Activated T-helper 1 cell treated with anti-CD3 and anti-CD28 coated beads, Interleukin-12 subunit alpha, Interleukin-12 subunit beta, Interleukin-2, Interleukin-4 antibody, amounts not matched to agents 30 ng/mL and 10 ng/mL and 1 ng/mL, durations not matched to agents 14 hours and 24 hours and 36 hours (primary cell): ENCODE measurements at regions not wholly inside any gene's neighbourhood (a gene's known extent, or its start where the extent isn't known, plus 50 kb on each side); places are given as distances from the start of the nearest gene placed in this dataset.
"Not testable (repeated sequence)": the region's sequence is repeated elsewhere in the genome, so short reads cannot be mapped to it uniquely, and the experiment has no call there.

ENCODE experiments used
- DNase-seq: peaks from one replicate; pipeline ENCODE4 v3.0.0; 2021; ENCODE audit warnings: low spot score
- H3K27ac Mint-ChIP-seq: one replicate; pipeline ENCODE4 v1.8.0; 2021; ENCODE audit warnings: mild to moderate bottlenecking, mixed read lengths
- H3K27me3 Mint-ChIP-seq: one replicate; pipeline ENCODE4 v1.8.0; 2022; ENCODE audit warnings: mild to moderate bottlenecking, moderate library complexity, mixed read lengths; ENCODE audit not compliant: insufficient read depth
- H3K36me3 Mint-ChIP-seq: one replicate; pipeline ENCODE4 v1.8.0; 2021; ENCODE audit warnings: low read depth, mixed read lengths
- H3K4me1 Mint-ChIP-seq: one replicate; pipeline ENCODE4 v1.8.0; 2021; ENCODE audit warnings: low read depth, mixed read lengths
- H3K4me3 Mint-ChIP-seq: one replicate; pipeline ENCODE4 v1.8.0; 2021; ENCODE audit warnings: mild to moderate bottlenecking, moderate library complexity, mixed read lengths
- H3K9me3 Mint-ChIP-seq: one replicate; pipeline ENCODE4 v1.8.0; 2021; ENCODE audit warnings: mixed read lengths
- intact Hi-C: fragments of 100-400 bp; cut with micrococcal nuclease; formaldehyde crosslinking; loops from one replicate; pipeline ENCODE4 v1.15.1; 2024

GRCh38 chr1:91594383-91595055 lies 93.9 kb downstream of the CDC7 start:
- intact Hi-C loops: loop anchor here (5.0 kb wide), 1 partner anchor 293 kb away; the partner anchor contains the start of gene TGFBR3
- Mint-ChIP-seq H3K27me3 (peaks cover 4% of the 10 kb centered on the region), H3K9me3 (no peaks in the 10 kb centered on the region), H3K36me3 (no peaks in the 10 kb centered on the region), H3K27ac (no peak overlapping the region), H3K4me3 (no peak overlapping the region), H3K4me1 (peaks cover 48% of the 10 kb centered on the region)
- no peak for DNase-seq

GRCh38 chr1:91596474-91596873 lies 95.8 kb downstream of the CDC7 start:
- Mint-ChIP-seq H3K27ac (no peak overlapping the region), H3K36me3 (peaks cover 3% of the 10 kb centered on the region), H3K27me3 (peaks cover 2% of the 10 kb centered on the region), H3K4me3 (no peak overlapping the region), H3K9me3 (no peaks in the 10 kb centered on the region), H3K4me1 (peaks cover 38% of the 10 kb centered on the region)
- peak; percentile 21 for DNase-seq
- intact Hi-C loops: no loop called here

- no peak overlapping the region for H3K27ac Mint-ChIP-seq
- H3K36me3 Mint-ChIP-seq: peaks cover 3% of the 10 kb centered on the region
- peaks cover 37% of the 10 kb centered on the region for H3K4me1 Mint-ChIP-seq
- peaks cover 2% of the 10 kb centered on the region for H3K27me3 Mint-ChIP-seq
- H3K9me3 Mint-ChIP-seq: no peaks in the 10 kb centered on the region
- no peak overlapping the region for H3K4me3 Mint-ChIP-seq
- intact Hi-C loops: no loop called here
- DNase-seq: no peak
Measured at GRCh38 chr1:91597215-91597614, 96.6 kb downstream of the CDC7 start.

- H3K9me3 Mint-ChIP-seq: no peaks in the 10 kb centered on the region
- intact Hi-C loops: no loop called here
- H3K36me3 Mint-ChIP-seq: peaks cover 3% of the 10 kb centered on the region
- no peak overlapping the region for H3K4me3 Mint-ChIP-seq
- H3K4me1 Mint-ChIP-seq: peaks cover 35% of the 10 kb centered on the region
- no peak overlapping the region for H3K27ac Mint-ChIP-seq
- peaks cover 2% of the 10 kb centered on the region for H3K27me3 Mint-ChIP-seq
- DNase-seq: no peak
Measured at GRCh38 chr1:91600431-91601337, 100.0 kb downstream of the CDC7 start.

- Mint-ChIP-seq H3K4me1 (peaks cover 24% of the 10 kb centered on the region), H3K9me3 (no peaks in the 10 kb centered on the region), H3K27ac (peak overlapping the region; percentile 27), H3K36me3 (peaks cover 3% of the 10 kb centered on the region), H3K27me3 (peaks cover 2% of the 10 kb centered on the region), H3K4me3 (no peak overlapping the region)
- intact Hi-C loops: loop anchor here (2.0 kb wide), 1 partner anchor 45 kb away; no protein-coding TSS in a partner anchor
- no peak for DNase-seq
Measured at GRCh38 chr1:91601554-91602376, 101.1 kb downstream of the CDC7 start.

- intact Hi-C loops: loop anchor here (1.0 to 2.0 kb wide), 2 partner anchors 47 to 151 kb away; no protein-coding TSS in a partner anchor
- Mint-ChIP-seq H3K4me3 (no peak overlapping the region), H3K27ac (peak overlapping the region; percentile 33), H3K9me3 (peaks cover 7% of the 10 kb centered on the region), H3K36me3 (peaks cover 3% of the 10 kb centered on the region), H3K4me1 (peaks cover 20% of the 10 kb centered on the region), H3K27me3 (peaks cover 2% of the 10 kb centered on the region)
- no peak for DNase-seq
Measured at GRCh38 chr1:91603409-91603808, 102.8 kb downstream of the CDC7 start.

GRCh38 chr1:91604632-91605031 lies 104.0 kb downstream of the CDC7 start:
- Mint-ChIP-seq H3K27me3 (peaks cover 1% of the 10 kb centered on the region), H3K27ac (no peak overlapping the region), H3K4me1 (peaks cover 20% of the 10 kb centered on the region), H3K36me3 (peaks cover 3% of the 10 kb centered on the region), H3K9me3 (peaks cover 8% of the 10 kb centered on the region), H3K4me3 (no peak overlapping the region)
- DNase-seq: no peak
- intact Hi-C loops: no loop called here

GRCh38 chr1:91605566-91605965 lies 104.9 kb downstream of the CDC7 start:
- H3K4me1 Mint-ChIP-seq: peaks cover 20% of the 10 kb centered on the region
- peaks cover 6% of the 10 kb centered on the region for H3K36me3 Mint-ChIP-seq
- no peaks in the 10 kb centered on the region for H3K27me3 Mint-ChIP-seq
- H3K27ac Mint-ChIP-seq: no peak overlapping the region
- H3K4me3 Mint-ChIP-seq: no peak overlapping the region
- H3K9me3 Mint-ChIP-seq: peaks cover 8% of the 10 kb centered on the region
- DNase-seq: no peak
- intact Hi-C loops: no loop called here

GRCh38 chr1:91606546-91607078 lies 106.0 kb downstream of the CDC7 start:
- no peak for DNase-seq
- no peak overlapping the region for H3K4me3 Mint-ChIP-seq
- H3K4me1 Mint-ChIP-seq: peaks cover 20% of the 10 kb centered on the region
- H3K9me3 Mint-ChIP-seq: peaks cover 8% of the 10 kb centered on the region
- intact Hi-C loops: no loop called here
- no peak overlapping the region for H3K27ac Mint-ChIP-seq
- H3K27me3 Mint-ChIP-seq: no peaks in the 10 kb centered on the region
- H3K36me3 Mint-ChIP-seq: peaks cover 3% of the 10 kb centered on the region

GRCh38 chr1:91607686-91608085 lies 107.0 kb downstream of the CDC7 start:
- H3K36me3 Mint-ChIP-seq, H3K9me3 Mint-ChIP-seq, intact Hi-C loops, H3K27ac Mint-ChIP-seq, DNase-seq, H3K27me3 Mint-ChIP-seq, H3K4me3 Mint-ChIP-seq: not testable (repeated sequence)
- peaks cover 13% of the 10 kb centered on the region for H3K4me1 Mint-ChIP-seq

- H3K27ac Mint-ChIP-seq: no peak overlapping the region
- intact Hi-C loops: no loop called here
- H3K9me3 Mint-ChIP-seq: peaks cover 8% of the 10 kb centered on the region
- H3K36me3 Mint-ChIP-seq: peaks cover 3% of the 10 kb centered on the region
- no peak for DNase-seq
- peaks cover 8% of the 10 kb centered on the region for H3K4me1 Mint-ChIP-seq
- no peak overlapping the region for H3K4me3 Mint-ChIP-seq
- H3K27me3 Mint-ChIP-seq: no peaks in the 10 kb centered on the region
Measured at GRCh38 chr1:91608876-91609275, 108.2 kb downstream of the CDC7 start.

GRCh38 chr1:91609551-91609950 lies 108.9 kb downstream of the CDC7 start:
- H3K27ac Mint-ChIP-seq: no peak overlapping the region
- peaks cover 3% of the 10 kb centered on the region for H3K36me3 Mint-ChIP-seq
- H3K27me3 Mint-ChIP-seq: no peaks in the 10 kb centered on the region
- H3K9me3 Mint-ChIP-seq: peaks cover 8% of the 10 kb centered on the region
- intact Hi-C loops: no loop called here
- DNase-seq: no peak
- no peak overlapping the region for H3K4me3 Mint-ChIP-seq
- H3K4me1 Mint-ChIP-seq: peaks cover 12% of the 10 kb centered on the region
